GM20000 (cell line): ENCODE measurements at regions not wholly inside any gene's neighbourhood (a gene's known extent, or its start where the extent isn't known, plus 50 kb on each side); places are given as distances from the start of the nearest gene placed in this dataset.
"Not testable (repeated sequence)": the region's sequence is repeated elsewhere in the genome, so short reads cannot be mapped to it uniquely, and the experiment has no call there.

Source experiments
- DNase-seq: peaks from one replicate; pipeline ENCODE4 v3.0.0; 2012; ENCODE audit warnings: low spot score
- TF ChIP-seq, protein P1 (sequence below): IDR thresholded peaks from 2 replicates; pipeline ENCODE4 v1.5.1; 2012; ENCODE audit warnings: mild to moderate bottlenecking, control low read depth; ENCODE audit errors: extremely low read depth, missing control alignments

DNA sequence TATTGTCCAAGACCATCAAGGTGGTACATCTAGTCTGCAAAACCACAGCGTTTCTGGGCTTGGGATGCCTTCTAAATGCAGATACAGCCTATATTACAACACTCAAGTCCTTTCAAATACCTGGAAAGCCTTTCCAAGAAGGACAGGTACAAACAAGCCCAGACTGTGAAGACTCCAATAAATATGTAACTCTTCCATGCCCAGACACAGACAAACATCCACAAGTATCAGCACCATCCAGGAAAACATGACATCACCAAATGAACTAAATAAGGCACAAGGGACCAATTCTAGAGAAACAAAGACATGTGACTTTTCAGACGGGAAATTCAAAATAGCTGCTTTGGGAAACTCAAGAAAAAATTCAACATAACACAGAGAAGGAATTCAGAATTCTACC lies 152.7 kb upstream of the POC5 start:
- no peak for DNase-seq
- TF ChIP-seq, protein P1, sequence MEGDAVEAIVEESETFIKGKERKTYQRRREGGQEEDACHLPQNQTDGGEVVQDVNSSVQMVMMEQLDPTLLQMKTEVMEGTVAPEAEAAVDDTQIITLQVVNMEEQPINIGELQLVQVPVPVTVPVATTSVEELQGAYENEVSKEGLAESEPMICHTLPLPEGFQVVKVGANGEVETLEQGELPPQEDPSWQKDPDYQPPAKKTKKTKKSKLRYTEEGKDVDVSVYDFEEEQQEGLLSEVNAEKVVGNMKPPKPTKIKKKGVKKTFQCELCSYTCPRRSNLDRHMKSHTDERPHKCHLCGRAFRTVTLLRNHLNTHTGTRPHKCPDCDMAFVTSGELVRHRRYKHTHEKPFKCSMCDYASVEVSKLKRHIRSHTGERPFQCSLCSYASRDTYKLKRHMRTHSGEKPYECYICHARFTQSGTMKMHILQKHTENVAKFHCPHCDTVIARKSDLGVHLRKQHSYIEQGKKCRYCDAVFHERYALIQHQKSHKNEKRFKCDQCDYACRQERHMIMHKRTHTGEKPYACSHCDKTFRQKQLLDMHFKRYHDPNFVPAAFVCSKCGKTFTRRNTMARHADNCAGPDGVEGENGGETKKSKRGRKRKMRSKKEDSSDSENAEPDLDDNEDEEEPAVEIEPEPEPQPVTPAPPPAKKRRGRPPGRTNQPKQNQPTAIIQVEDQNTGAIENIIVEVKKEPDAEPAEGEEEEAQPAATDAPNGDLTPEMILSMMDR, result no peak

DNA sequence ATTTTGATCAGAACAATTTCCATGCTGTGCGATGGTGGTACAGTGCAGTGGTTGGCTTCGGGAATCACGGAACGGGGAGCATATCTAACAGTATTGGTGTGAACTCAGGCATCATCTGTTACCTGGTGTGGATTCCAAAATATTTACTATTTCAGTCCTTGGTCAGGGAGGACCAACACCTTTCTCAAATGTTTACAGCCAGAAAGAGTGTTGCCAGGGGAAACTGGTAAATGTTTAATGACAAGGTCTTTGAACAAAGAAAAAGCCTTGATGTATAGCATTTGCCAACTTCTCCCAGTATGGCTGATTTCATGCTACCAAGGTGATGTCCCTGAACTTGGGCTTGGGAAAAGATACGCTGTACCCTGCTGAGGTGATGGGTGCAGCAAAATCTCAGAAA lies 145.6 kb upstream of the POC5 start:
- no peak for DNase-seq
- TF ChIP-seq, protein P1, result no peak

DNA sequence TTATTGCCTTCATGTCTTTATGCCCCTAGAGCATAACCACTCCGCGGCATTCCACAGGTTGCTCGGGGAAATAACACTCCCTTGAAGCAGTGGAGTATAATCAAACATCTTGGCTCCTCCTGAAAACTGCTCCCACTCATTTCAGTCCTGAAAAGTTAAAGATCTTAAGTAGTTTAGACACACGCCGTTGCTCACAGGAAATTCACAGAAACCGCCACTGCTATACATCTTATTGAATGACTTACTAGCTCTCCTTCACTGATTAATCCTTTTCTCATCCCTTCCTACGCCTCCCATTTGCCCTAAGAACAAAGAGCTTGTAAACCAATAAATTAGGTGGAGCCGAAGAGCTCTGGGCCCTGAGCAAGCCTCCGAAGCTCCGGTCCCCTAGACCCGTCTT lies 142.4 kb upstream of the POC5 start:
- not testable (repeated sequence) for DNase-seq

DNA sequence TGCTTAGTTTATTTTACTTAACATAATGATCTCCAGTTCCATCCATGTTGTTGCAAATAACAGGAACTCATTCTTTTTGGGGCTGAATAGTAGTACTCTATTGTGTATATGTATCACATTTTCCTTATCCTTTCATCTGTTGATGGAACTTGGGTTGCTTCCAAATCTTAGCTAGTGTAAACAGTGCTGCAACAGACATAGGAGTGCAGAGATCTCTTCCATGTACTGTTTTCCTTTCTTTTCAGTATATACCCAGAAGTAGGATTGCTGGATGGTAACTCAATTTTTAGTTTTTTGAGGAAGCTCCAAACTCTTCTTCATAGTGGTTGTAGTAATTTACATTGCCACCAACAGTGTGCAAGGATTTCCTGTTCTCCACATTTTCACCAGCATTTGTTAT lies 138.8 kb upstream of the POC5 start:
- DNase-seq, result no peak
- TF ChIP-seq, protein P1, result no peak

DNA sequence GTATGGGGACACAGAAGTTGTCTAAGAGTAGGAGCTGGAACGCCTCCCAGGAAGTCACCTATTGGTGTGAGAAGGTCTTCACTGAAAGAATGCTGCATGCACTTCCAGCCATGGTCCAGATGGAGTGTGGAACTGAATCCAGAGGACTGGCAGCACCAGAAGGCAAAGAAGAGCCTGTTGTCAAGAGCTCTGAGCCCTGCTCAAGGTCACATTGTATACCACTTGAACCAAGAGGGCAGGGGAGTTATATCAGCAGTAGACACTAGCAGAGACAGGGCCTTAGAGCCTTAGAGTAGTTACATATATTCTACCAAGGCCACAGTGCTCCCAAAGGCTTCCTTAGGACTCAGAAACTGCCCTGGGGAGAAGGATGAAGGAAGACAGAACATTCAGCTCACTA lies 130.8 kb upstream of the POC5 start:
- no peak for DNase-seq
- TF ChIP-seq, protein P1, result no peak

DNA sequence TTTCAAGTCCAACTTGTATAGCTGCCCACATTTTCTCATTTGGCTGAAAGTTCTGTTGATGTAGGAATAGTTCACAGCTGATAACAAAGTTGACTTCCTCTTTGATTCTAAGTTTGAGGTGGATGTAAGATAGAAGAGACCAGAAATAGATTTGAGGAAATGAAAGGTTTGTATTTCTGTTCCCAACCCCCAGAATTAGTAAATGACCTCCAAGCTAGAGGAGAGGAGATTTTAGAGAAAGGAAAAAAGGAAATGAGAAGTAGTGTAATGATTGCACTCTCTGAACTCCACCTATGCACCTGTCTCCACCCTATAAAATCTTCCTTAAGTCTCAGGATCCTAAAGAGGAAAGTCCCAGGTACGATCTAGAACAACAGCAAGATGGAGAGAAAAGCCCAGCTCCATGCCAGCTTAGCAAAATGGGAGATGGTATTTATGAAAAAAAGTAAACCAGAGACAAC lies 130.4 kb upstream of the POC5 start:
- TF ChIP-seq, protein P1, result no peak
- peak; percentile 59 for DNase-seq

DNA sequence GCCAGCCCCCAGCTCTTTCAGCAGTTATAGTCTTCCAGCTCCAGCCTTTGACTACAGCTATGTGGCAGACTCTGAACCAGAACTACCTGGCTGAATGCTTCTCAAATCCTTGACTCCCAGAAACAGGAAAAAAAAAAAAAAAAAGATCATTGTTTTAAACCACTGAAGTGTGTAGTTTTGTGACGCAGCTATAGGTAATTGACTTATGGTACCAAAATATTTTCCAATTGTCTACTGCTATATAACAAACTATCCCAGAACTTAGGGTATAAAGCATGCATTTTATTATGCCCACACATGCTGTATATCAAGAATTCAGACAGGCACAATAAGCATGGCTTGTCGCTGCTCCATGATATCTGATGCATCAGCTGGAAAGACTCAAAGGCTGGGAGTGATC lies 127.1 kb upstream of the POC5 start:
- DNase-seq, result no peak
- TF ChIP-seq, protein P1, result no peak

DNA sequence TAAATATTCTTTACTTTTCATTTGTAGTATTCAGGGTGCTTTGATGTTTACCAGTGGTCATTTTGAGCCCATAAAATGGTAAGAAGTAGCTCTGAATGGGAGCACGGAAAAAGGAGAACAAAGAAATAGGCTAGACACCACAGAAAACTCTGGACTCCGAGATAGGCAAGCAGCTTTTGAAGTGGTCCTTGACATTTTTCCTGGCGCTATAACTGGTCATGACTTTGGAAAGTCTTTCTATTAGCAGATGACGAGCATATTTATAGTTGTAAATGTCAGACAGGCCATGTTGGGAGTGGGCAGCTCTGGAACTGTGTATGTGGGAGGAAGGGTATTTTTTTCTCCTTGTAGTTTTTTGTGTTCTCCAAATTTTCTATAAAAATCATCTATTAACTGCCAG lies 126.1 kb upstream of the POC5 start:
- no peak for DNase-seq
- TF ChIP-seq, protein P1, result no peak
